Activated CD4-positive, alpha-beta T cell treated with anti-CD3 and anti-CD28 coated beads for 36 hours (primary cell): ENCODE measurements at regions not wholly inside any gene's neighbourhood (a gene's known extent, or its start where the extent isn't known, plus 50 kb on each side); places are given as distances from the start of the nearest gene placed in this dataset.
"Not testable (repeated sequence)": the region's sequence is repeated elsewhere in the genome, so short reads cannot be mapped to it uniquely, and the experiment has no call there.

Source experiments
- ATAC-seq: fragments of 200-7000 bp; cut with Tn5 transposase; one replicate; pipeline ENCODE4 v1.10.0; 2021; ENCODE audit warnings: mild to moderate bottlenecking, moderate library complexity
- CTCF ChIA-PET: fragments of 350-600 bp; sonication (Branson Sonifier 250); formaldehyde crosslinking; loops from one replicate; lab custom pipeline; 2021; ENCODE audit warnings: antibody characterized with exemption; lab: Charles Lee
- POLR2A ChIA-PET: fragments of 350-600 bp; sonication (Branson Sonifier 250); formaldehyde crosslinking; loops from one replicate; lab custom pipeline; 2021; ENCODE audit warnings: antibody characterized with exemption, inconsistent platforms; lab: Charles Lee
- DNase-seq: peaks from one replicate; pipeline ENCODE4 v3.0.0-alpha.2; 2020
- H3K27ac Mint-ChIP-seq: one replicate; pipeline ENCODE4 v1.8.0; 2021; ENCODE audit warnings: mixed read lengths
- H3K27me3 Mint-ChIP-seq: one replicate; pipeline ENCODE4 v1.8.0; 2021; ENCODE audit warnings: mixed read lengths
- H3K36me3 Mint-ChIP-seq: one replicate; pipeline ENCODE4 v1.8.0; 2021; ENCODE audit warnings: low read depth, mixed read lengths
- H3K4me1 Mint-ChIP-seq: one replicate; pipeline ENCODE4 v1.8.0; 2021; ENCODE audit warnings: mixed read lengths
- H3K4me3 Mint-ChIP-seq: one replicate; pipeline ENCODE4 v1.8.0; 2021; ENCODE audit warnings: mild to moderate bottlenecking, moderate library complexity, mixed read lengths
- H3K9me3 Mint-ChIP-seq: one replicate; pipeline ENCODE4 v1.8.0; 2021; ENCODE audit warnings: low read depth, mixed read lengths
- intact Hi-C, 2 experiments: fragments of 100-400 bp; cut with DNase I in 1 of 2; cut with micrococcal nuclease in 1 of 2; formaldehyde crosslinking; loops; one replicate each; pipeline versions ENCODE4 v1.14.2 to v1.15.1; 2022 to 2024; cut with DNase I, micrococcal nuclease

GRCh38 chr17:77834170-77835115 lies 124.1 kb upstream of the TNRC6C start:
- Mint-ChIP-seq H3K36me3 (no peaks in the 10 kb centered on the region), H3K27me3 (peaks cover 3% of the 10 kb centered on the region), H3K27ac (peak overlapping the region; percentile 3), H3K4me1 (peaks cover 51% of the 10 kb centered on the region), H3K4me3 (no peak overlapping the region), H3K9me3 (peaks cover 2% of the 10 kb centered on the region)
- CTCF ChIA-PET = interaction anchor here (0.6 to 0.7 kb wide), 4 partner anchors 9 to 375 kb away, joined by 3 read pairs; no protein-coding TSS in a partner anchor
- intact Hi-C loops = loop anchor here (1.0 kb wide), 2 partner anchors 8 to 9 kb away; no protein-coding TSS in a partner anchor
- DNase-seq = peak; percentile 88
- peak; percentile 79 for ATAC-seq
- POLR2A ChIA-PET = interaction anchor here (0.6 to 1.3 kb wide), 3 partner anchors 55 to 1103 kb away, joined by 3 to 5 read pairs (median 4); partner anchors contain the start of gene TNRC6C

DNA sequence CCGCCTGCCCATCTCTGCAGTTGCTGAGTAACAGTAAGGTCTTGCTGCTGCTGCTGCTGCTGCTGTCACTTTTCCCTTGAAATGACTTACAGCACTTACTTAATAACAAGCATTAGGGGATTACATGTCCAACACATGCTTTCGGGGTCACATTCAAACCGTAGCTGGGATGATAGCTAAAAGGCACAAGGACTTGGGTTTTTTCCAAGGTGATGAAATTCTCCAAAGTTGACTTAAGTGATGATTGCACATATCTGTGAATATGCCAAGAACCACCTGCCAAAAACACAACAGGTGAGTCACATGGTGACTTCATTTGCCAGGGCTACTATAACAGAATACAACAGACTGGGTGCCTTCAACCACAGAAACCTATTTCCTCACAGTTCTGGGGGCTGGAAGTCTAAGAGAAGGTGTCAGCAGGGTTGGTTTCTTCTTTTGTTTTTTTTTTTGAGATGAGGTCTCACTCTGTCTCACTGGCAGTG lies 121.9 kb upstream of the TNRC6C start:
- Mint-ChIP-seq H3K27me3 (peaks cover 5% of the 10 kb centered on the region), H3K36me3 (no peaks in the 10 kb centered on the region), H3K9me3 (peaks cover 2% of the 10 kb centered on the region), H3K27ac (peak overlapping the region; percentile 90), H3K4me1 (peaks cover 39% of the 10 kb centered on the region), H3K4me3 (no peak overlapping the region)
- ATAC-seq = peak; percentile 90
- CTCF ChIA-PET = interaction anchor here (0.6 to 0.9 kb wide), 2 partner anchors 176 to 224 kb away, joined by 3 to 4 read pairs; no protein-coding TSS in a partner anchor
- POLR2A ChIA-PET = interaction anchor here (0.6 kb wide), 1 partner anchor 684 kb away, joined by 6 read pairs; no protein-coding TSS in a partner anchor
- intact Hi-C loops = loop anchor here in 1 of 2 experiments (1.0 kb wide), 2 partner anchors 122 to 186 kb away; partner anchors contain the start of gene TNRC6C
- peak; percentile 71 for DNase-seq

DNA sequence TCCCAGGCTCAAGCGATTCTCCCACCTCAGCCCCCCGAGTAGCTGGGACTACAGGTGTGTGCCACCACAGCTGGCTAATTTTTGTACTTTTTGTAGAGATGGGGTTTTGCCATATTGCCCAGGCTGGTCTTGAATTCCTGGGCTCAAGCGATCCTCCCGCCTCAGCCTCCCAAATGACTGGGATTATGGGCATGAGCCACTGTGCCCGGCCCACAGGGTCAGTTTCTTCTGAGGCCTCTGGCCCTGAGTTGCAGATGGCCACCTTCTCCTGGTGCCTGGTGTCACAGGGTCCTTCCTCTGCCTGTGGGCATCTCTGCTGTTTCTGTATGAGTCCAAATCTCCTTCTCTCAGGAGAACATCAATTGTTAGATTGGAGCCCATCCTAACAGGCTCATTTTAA lies 121.4 kb upstream of the TNRC6C start:
- DNase-seq, POLR2A ChIA-PET, H3K27ac Mint-ChIP-seq, H3K27me3 Mint-ChIP-seq, H3K36me3 Mint-ChIP-seq, H3K9me3 Mint-ChIP-seq, CTCF ChIA-PET, ATAC-seq, intact Hi-C loops, H3K4me3 Mint-ChIP-seq: not testable (repeated sequence)
- peaks cover 44% of the 10 kb centered on the region for H3K4me1 Mint-ChIP-seq

- H3K9me3 Mint-ChIP-seq = peaks cover 2% of the 10 kb centered on the region
- ChIA-PET CTCF (no interaction called here), POLR2A (no interaction called here)
- DNase-seq = no peak
- intact Hi-C loops = no loop called here
- no peak overlapping the region for H3K27ac Mint-ChIP-seq
- no peak overlapping the region for H3K4me3 Mint-ChIP-seq
- peaks cover 5% of the 10 kb centered on the region for H3K27me3 Mint-ChIP-seq
- H3K36me3 Mint-ChIP-seq = no peaks in the 10 kb centered on the region
- peaks cover 53% of the 10 kb centered on the region for H3K4me1 Mint-ChIP-seq
- ATAC-seq = no peak
Observed at GRCh38 chr17:77837917-77838316, 120.6 kb upstream of the TNRC6C start.

DNA sequence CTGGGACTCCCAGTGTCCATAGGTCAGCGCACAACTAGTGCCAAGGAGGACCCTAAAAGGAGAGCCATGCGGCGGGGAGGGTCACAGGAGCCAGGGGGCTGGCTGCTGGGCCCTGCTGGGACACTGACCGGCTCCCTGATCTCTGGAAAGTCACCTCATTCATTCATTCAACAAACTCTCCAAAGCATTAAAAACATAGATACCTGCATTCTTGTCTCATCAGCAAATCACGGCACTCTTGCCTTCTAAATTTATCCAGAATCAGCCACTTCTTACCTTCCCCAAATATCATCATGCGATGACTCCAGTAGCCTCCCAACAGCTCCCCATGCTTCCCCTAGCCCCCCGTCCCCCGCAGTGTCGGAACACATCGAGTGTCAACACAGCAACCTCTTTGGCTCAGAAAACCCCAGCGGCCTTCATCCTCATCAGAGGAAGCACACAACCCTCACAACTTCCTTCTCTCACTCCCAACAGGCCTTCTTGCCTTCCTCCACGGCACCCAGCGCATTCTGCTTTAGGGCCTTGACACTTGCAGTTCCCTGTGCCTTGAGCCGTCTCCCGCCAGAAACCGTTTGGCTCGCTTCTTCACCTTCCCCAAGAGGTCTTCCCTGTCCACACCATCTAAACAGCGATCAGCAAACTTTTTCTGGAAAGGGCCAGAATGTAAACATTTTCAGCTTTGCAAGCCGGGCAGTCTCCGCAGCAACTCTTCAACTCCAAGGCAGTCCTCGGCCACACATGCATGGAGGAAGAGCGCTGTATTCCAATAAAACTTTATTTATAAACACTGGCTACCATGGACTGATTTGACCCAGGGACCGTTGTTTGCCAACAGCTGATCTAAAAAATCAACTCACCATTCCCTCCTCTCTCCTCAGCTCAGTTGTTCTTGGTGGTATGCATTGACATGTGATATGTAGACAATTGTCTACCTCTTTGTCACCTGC lies 119.5 kb upstream of the TNRC6C start:
- ATAC-seq (no peak), DNase-seq (no peak)
- Mint-ChIP-seq H3K4me1 (peaks cover 59% of the 10 kb centered on the region), H3K4me3 (no peak overlapping the region), H3K27me3 (peaks cover 5% of the 10 kb centered on the region), H3K27ac (no peak overlapping the region), H3K36me3 (no peaks in the 10 kb centered on the region), H3K9me3 (peaks cover 2% of the 10 kb centered on the region)
- POLR2A ChIA-PET = no interaction called here
- CTCF ChIA-PET = no interaction called here
- intact Hi-C loops = no loop called here

GRCh38 chr17:77839698-77840512 lies 118.6 kb upstream of the TNRC6C start:
- Mint-ChIP-seq H3K27me3 (peaks cover 5% of the 10 kb centered on the region), H3K4me3 (no peak overlapping the region), H3K4me1 (peaks cover 58% of the 10 kb centered on the region), H3K27ac (no peak overlapping the region), H3K36me3 (no peaks in the 10 kb centered on the region), H3K9me3 (peaks cover 2% of the 10 kb centered on the region)
- ATAC-seq (no peak), DNase-seq (no peak)
- CTCF ChIA-PET = interaction anchor here (1.4 kb wide), 1 partner anchor 181 kb away, joined by 3 read pairs; no protein-coding TSS in a partner anchor
- intact Hi-C loops = loop anchor here in 1 of 2 experiments (5.0 kb wide), 1 partner anchor 173 kb away; no protein-coding TSS in a partner anchor
- POLR2A ChIA-PET = no interaction called here

GRCh38 chr17:77840513-77841165 lies 117.9 kb upstream of the TNRC6C start:
- ChIA-PET CTCF (interaction anchor here (1.4 kb wide), 1 partner anchor 180 kb away, joined by 3 read pairs; no protein-coding TSS in a partner anchor), POLR2A (no interaction called here)
- DNase-seq (no peak), ATAC-seq (no peak)
- peaks cover 54% of the 10 kb centered on the region for H3K4me1 Mint-ChIP-seq
- H3K4me3 Mint-ChIP-seq = no peak overlapping the region
- H3K36me3 Mint-ChIP-seq = no peaks in the 10 kb centered on the region
- intact Hi-C loops = loop anchor here in 1 of 2 experiments (5.0 kb wide), 1 partner anchor 173 kb away; no protein-coding TSS in a partner anchor
- peaks cover 2% of the 10 kb centered on the region for H3K9me3 Mint-ChIP-seq
- H3K27ac Mint-ChIP-seq = no peak overlapping the region
- peaks cover 5% of the 10 kb centered on the region for H3K27me3 Mint-ChIP-seq

DNA sequence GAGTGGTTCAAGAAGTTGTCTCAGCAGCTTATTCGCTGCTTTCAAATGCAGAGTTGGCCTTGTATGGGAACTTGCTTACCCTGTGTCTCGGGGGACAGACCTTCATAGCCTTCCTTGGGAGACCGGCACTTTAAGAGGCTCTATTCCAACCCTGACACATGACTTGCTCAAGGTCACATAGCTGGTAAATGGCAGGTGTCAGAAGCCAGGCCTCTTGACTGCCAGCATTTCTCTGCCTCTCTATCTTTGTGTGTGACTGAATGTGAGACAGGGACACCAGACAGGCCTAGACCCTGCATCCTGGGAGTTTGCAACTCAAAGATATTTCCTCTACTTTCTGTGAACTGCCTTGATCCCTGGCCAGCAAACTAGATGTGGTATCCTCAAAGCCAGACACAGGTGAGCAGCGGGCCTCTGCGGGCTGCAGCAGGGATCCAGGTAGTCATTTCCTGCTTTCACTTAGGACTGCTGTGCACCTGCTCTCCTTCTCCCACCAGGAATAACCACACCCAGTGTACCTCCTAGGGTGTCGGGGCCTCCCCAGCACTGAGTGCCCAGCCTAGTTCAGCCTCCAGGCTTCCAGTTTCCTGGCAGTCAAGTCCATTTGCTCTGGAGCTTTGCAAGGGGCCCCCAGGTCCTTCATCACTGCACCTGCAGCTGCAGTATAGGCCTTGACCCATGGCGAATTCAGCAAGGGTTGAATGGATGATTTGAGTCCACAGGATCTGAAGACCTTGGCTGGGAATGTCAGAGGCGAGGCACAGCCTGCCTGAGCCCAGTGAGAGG lies 116.6 kb upstream of the TNRC6C start:
- peaks cover 53% of the 10 kb centered on the region for H3K4me1 Mint-ChIP-seq
- CTCF ChIA-PET = interaction anchor here (0.6 to 1.4 kb wide), 5 partner anchors 41 to 590 kb away, joined by 3 to 4 read pairs (median 3); no protein-coding TSS in a partner anchor
- peaks cover 5% of the 10 kb centered on the region for H3K27me3 Mint-ChIP-seq
- POLR2A ChIA-PET = interaction anchor here (1.0 to 2.6 kb wide), 2 partner anchors 46 to 116 kb away, joined by 7 to 9 read pairs; partner anchors contain the start of gene TNRC6C
- H3K36me3 Mint-ChIP-seq = no peaks in the 10 kb centered on the region
- no peak overlapping the region for H3K4me3 Mint-ChIP-seq
- DNase-seq (peak; percentile 8), ATAC-seq (no peak)
- peak overlapping the region; percentile 32 for H3K27ac Mint-ChIP-seq
- intact Hi-C loops = loop anchor here (1.0 to 5.0 kb wide), 7 partner anchors 8 to 517 kb away; no protein-coding TSS in a partner anchor
- peaks cover 2% of the 10 kb centered on the region for H3K9me3 Mint-ChIP-seq

DNA sequence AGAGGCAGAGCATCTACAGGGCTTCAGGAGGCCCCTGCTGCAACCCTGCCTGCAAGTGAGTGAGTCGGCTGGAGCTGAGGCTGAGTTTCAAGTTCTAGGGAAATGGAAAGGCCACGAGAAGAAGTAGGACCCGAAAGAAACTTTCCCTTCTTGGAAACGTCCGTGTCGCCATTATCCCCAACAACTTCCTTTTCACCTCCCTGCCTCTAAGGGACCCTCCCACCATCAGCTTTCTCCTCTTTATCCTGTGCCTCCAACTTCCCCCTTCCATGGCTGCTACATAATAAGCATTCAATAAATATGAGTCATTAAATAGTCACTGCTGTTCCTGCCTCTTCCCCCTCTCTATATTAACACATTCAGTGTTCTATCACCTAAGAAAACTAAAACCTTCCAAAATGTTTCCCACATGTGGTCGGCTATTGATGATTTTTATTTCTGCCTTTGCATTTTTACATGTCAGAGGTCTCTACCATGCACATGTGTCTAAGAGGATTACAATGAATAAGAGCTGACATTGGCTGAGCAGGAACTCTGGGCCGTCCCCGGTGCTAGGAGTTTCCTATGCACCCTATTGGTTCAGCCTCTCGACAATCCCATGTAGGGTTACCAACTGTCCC lies 115.9 kb upstream of the TNRC6C start:
- H3K4me1 Mint-ChIP-seq = peaks cover 49% of the 10 kb centered on the region
- ATAC-seq = peak; percentile 63

More for the DNA sequence above, 115.9 kb upstream of the TNRC6C start:
- DNase-seq = peak; percentile 65
- H3K36me3 Mint-ChIP-seq = no peaks in the 10 kb centered on the region
- H3K27me3 Mint-ChIP-seq = peaks cover 5% of the 10 kb centered on the region
- H3K9me3 Mint-ChIP-seq = no peaks in the 10 kb centered on the region
- ChIA-PET POLR2A (interaction anchor here (1.0 to 2.6 kb wide), 2 partner anchors 45 to 116 kb away, joined by 7 to 9 read pairs; partner anchors contain the start of gene TNRC6C), CTCF (interaction anchor here (0.6 kb wide), 2 partner anchors 40 to 74 kb away, joined by 3 to 4 read pairs; no protein-coding TSS in a partner anchor)
- H3K27ac Mint-ChIP-seq = peak overlapping the region; percentile 32
- intact Hi-C loops = loop anchor here (1.0 to 5.0 kb wide), 11 partner anchors 8 to 518 kb away; partner anchors contain the start of gene TNRC6C (in 1 of the 2)
- H3K4me3 Mint-ChIP-seq = peak overlapping the region; percentile 0
